Omental fat pad (tissue), 3 donors: ENCODE measurements at regions not wholly inside any gene's neighbourhood (a gene's known extent, or its start where the extent isn't known, plus 50 kb on each side); places are given as distances from the start of the nearest gene placed in this dataset.

Experiments used
- ATAC-seq: fragments of 150-250 bp; one replicate; pipeline ENCODE4 v1.9.1; 2016; ENCODE audit warnings: mild to moderate bottlenecking, moderate library complexity; ENCODE audit not compliant: low FRiP score
- DNase-seq: peaks from one replicate; pipeline ENCODE4 v3.0.0-alpha.2; 2019; ENCODE audit warnings: low spot score
- TF ChIP-seq, protein P1 (sequence below), 3 donors: fragments of 450-650 bp; IDR thresholded peaks; one replicate each; pipeline ENCODE4 v1.5.1; 2016 to 2017; ENCODE audit warnings: antibody characterized with exemption in 3 of 3, mild to moderate bottlenecking in 3 of 3, moderate library complexity in 2 of 3

DNA sequence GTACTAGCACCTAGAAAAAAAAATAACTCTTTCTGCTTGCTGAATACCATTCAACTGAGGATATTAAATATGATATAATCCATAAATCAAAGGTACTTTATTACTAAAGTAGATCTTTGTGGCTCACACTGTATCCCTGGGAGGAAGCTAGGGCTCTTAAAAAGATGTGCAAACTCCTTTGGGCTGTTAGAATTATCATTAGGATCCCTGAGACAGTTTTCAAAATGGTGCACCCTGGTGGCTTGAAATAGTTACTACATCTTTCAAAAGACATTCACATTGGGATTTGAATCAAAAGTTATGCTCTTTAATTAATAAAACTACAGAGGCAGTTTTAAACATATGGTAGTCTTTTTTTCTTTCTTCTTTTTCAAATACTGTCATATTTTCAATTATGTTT lies 228.5 kb upstream of the G2E3 start:
- ATAC-seq (no peak), DNase-seq (no peak)
- TF ChIP-seq, protein P1, sequence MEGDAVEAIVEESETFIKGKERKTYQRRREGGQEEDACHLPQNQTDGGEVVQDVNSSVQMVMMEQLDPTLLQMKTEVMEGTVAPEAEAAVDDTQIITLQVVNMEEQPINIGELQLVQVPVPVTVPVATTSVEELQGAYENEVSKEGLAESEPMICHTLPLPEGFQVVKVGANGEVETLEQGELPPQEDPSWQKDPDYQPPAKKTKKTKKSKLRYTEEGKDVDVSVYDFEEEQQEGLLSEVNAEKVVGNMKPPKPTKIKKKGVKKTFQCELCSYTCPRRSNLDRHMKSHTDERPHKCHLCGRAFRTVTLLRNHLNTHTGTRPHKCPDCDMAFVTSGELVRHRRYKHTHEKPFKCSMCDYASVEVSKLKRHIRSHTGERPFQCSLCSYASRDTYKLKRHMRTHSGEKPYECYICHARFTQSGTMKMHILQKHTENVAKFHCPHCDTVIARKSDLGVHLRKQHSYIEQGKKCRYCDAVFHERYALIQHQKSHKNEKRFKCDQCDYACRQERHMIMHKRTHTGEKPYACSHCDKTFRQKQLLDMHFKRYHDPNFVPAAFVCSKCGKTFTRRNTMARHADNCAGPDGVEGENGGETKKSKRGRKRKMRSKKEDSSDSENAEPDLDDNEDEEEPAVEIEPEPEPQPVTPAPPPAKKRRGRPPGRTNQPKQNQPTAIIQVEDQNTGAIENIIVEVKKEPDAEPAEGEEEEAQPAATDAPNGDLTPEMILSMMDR (IDR thresholded peaks at IDR 0.05): no peak

DNA sequence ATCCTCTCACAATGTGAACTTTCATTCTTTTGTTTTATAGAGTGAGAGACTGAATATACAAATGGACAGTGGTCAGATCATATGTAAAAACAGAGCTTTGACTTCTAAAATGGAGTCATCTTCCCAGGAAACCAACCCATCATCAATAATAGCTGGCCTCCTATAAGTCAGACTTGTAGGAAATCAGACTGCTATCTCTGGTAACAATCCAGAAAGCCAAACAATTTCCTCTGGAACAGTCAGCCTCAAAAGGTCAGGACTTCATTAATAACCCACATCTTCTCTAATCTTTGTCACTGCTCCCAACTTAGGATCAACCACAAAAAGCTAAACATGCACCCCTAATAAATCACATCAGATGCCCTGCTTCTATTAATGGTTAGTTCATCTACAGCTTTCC lies 227.9 kb upstream of the G2E3 start:
- ATAC-seq (no peak), DNase-seq (no peak)
- TF ChIP-seq, protein P1 (IDR thresholded peaks at IDR 0.05): no peak

DNA sequence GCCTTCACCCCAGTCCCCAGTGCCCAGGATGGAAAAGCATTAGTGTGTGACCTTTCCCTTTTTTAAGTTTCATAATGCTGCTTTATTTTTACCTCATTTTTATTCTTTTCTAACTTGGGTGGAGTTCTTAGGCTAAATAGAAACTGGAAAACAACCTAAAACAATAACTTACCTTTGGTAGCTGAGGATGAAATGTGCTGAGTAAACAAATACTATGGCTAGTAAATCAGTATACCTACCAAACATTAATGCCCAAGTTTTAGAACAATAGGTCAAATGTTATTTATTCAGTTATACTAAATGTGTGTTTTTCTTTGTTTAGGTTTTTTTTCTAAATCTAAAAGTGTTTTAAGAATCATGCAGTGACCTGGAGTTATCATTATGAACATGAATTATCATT lies 226.6 kb upstream of the G2E3 start:
- ATAC-seq: no peak
- TF ChIP-seq, protein P1 (IDR thresholded peaks at IDR 0.05): no peak
- no peak for DNase-seq

DNA sequence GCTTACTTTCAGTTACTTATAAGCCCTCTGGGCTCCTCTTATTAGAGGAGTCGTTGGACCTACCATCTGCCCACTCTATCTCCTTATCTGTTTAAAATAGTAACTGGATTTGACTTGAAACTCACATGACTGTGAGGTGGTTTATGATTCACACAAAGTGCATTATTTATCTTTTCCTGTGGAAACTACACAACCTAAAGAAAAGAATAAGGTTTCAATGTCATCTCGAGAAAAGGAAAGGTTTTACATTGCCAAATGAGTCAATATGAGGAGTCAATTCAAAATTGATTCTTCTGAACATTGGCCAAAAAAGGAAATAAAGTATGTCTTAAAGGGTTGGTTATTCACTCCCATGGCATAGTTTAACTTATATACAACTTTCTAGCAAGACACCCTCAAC lies 225.0 kb upstream of the G2E3 start:
- ATAC-seq (no peak), DNase-seq (no peak)
- TF ChIP-seq, protein P1 (IDR thresholded peaks at IDR 0.05): no peak

DNA sequence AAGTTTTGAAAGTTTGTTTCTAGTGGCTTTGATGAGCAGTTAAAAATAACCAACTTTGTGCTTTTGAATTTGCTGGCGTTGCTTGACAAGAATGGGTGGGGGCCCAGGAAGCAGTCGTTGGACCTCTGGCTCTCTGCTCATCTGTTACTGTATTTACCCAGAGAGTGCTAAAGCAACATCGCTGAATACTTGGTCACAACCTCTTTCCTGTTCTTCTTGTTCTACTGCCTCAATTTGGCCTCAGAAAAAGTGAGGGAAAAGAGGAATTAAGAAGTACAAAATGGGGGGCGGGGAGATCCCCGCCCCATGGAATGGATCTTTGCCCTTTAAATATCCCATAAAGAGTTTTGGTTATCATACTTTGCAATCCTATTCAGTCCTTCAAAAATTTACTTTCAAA lies 221.5 kb upstream of the G2E3 start:
- no peak for DNase-seq
- no peak for ATAC-seq
- TF ChIP-seq, protein P1 (IDR thresholded peaks at IDR 0.05): no peak

DNA sequence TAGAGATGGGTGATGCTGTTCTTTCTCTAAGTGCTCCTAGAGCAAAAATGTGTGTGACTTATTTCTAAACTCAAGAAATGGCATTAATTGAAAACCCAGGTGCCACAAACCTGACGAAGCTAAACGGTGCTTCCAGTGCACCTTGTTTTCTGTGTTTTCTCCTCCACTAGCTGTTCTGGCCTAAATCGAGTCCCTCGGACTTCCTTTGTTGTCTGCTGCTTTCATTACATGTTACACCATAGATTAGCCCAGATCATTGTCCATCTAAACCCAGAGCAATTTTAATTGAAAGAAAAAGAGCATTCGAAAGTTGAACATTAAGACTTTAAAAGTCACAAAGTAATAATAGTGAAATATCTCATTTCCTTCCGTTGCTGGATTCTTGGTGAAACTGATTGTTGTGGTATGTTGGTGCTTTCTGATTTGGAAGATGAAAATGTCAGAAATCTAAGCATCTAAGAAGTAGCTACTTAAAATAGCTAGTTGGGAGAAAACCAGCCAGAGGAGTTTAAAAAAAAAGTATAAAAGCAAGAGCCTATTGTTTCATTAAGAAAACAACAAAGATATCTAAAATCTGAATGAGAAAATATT lies 219.6 kb upstream of the G2E3 start:
- TF ChIP-seq, protein P1 (IDR thresholded peaks at IDR 0.05): no peak
- no peak for DNase-seq
- ATAC-seq: no peak

DNA sequence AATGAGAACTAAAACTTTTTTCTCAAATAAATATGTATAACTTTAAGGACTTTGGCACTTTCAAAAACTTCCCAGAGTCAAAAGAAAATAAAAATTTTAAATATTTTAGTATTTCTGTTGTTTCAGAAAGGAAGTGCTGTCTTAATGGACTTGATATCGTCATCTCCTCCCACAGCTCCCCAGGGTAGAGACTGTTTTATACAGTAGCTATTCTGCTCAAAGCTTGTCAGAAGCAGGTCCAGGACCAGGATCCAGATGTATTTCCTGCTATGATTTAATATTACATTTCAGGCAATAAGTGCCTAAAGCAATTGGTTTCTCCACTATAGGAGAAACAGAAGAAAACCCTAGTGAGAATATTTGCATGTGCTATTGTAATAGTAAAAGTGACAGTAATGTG lies 218.5 kb upstream of the G2E3 start:
- no peak for DNase-seq
- no peak for ATAC-seq
- TF ChIP-seq, protein P1 (IDR thresholded peaks at IDR 0.05): no peak
